Left hindlimb (tissue), 1 donor: ENCODE measurements at regions not wholly inside any gene's neighbourhood (a gene's known extent, or its start where the extent isn't known, plus 50 kb on each side); places are given as distances from the start of the nearest gene placed in this dataset.
"Not testable (repeated sequence)": the region's sequence is repeated elsewhere in the genome, so short reads cannot be mapped to it uniquely, and the experiment has no call there.

Experiments used
- DNase-seq: peaks from one replicate; pipeline ENCODE4 v3.0.0-alpha.2; 2018

DNA sequence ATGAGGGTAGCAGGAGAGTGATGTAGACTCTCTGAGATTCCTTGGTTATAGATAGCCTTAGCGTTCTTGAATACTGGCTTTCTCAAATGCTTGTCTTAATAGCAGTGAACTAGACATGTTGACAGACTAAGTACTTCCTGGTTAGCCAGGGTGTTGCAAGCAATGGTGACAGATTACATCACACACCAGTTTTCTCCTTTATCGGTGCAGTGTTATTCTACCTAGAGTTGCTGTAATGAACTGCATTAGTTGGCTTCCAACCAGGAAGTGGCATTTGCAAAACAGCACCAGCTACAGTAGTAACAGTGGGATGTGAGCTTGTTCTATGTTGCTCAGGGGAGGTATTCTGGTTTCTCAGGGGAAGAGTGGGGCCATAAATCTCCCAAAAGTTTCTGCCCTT is 582.2 kb upstream of the DDX18 start:
- no peak for DNase-seq

DNA sequence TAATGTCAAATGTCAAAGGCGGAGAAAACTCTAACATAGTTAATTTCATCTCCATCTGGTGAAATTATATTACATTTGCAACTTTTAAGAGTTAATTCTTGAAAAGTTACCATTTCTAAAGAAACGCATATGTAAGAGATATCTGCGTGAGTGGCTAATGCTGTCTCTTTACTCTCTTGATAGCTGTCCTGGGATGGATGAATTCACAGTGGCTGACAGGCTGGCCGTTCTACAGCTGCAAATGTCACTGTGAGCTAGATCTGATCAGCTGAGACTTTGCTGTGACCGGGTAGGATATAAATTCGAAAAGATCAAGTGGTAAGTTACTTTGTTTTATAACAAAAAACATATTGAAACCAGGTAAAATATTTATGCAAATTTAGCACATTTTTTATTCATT is 557.1 kb upstream of the DDX18 start:
- no peak for DNase-seq

DNA sequence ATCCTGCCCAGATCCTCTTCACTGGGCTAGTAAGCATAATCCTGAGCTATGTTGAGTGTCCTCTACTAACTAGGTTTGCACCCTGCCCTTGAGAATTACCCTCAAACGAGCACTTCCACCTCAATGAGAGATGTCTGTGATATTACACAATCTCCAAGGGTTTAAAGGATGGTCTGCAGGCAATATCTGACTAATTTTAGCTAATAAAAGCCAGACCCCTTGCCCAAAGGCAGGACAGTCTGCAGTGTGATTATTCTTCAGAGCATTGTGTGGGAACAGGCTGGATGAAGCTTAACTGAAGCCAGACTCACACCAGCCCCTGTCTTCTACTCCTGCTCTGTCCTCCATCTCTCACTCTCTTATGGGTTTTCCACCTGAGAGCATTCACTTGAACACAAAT is 544.9 kb upstream of the DDX18 start:
- DNase-seq, result no peak

DNA sequence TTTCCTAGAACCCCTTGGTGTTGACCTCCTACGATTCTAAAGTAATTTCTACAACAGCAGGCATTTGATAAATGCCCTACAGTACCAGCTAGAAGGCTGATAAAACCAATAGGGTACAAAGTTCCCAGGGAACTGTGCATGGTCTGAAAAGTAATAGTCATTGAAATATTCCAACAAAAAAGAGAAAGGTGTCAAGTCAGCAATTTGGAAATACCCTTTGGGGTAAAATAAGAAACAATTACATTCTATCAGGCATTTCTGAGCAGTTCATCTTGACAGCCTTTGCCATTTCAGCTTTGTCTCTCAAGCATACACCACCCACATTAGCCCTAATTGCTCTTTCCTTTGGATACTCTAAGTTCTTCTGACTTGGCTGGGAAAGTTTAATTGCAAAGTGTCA is 542.9 kb upstream of the DDX18 start:
- DNase-seq, result no peak

DNA sequence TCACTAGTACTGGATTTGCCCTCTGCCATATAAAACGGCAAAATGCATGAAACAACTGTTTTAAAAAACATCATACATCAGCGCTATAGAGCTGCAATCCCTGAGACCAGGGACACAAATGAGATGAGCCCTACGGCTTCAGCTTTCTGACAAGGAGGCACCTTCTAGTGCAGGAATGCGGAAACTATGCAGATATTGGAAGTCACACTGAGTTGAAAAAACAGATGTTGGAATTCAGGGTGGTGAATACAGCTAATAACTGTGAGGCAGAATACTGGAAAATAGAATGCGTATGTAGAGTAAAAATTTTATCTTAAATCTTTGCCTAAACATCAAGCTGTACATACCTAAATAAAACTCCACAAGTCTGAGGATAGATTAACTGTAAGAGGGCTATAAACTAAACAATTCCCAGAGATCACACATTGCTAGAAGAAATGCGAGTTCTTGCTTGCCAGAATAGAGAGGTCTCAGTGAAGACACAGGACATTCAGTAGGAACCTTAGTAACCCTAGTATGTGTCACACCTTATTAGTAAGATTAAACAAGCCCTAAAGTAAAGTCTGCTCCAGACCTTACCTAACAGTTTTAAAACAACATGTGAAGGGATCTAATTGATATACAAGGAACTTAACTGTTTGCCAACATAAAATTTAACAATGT is 541.4 kb upstream of the DDX18 start:
- no peak for DNase-seq

DNA sequence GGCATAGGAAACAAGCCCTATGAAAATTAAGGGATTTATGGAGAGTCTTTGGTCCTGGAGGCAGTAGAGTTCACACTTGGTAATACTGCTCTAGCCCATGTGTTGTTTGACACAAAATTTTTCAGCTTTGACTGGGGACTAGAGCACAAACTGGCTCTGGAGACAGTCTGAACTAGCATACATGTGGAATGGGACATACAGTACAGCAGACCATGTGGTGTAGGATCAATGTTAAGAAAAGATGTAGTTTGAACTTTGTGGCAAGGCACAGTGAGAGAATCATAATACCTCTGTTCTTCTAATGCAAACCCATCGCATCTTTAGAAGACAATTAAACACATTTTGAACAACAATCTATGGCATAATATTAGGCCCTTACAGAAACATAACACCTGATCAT is 521.5 kb upstream of the DDX18 start:
- DNase-seq, result no peak

DNA sequence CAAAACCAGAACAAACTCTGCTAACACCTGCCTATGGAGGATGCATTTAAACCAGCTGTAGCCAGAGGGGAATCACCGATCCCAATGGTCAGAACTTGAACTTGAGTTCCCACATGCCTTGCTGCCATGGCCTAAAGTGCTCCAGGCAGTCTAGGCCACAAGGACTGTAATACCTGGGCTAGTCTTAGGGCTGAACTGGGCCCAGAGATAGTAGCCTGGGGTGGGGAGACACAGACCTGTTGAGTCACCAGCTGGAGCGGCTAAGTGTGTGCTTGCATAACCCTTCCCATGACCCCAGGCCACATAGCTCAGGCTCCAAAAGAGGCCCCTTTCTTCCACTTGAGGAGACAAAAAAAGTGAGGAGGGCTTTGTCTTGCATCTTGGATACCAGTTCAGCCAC is 515.0 kb upstream of the DDX18 start:
- no peak for DNase-seq

DNA sequence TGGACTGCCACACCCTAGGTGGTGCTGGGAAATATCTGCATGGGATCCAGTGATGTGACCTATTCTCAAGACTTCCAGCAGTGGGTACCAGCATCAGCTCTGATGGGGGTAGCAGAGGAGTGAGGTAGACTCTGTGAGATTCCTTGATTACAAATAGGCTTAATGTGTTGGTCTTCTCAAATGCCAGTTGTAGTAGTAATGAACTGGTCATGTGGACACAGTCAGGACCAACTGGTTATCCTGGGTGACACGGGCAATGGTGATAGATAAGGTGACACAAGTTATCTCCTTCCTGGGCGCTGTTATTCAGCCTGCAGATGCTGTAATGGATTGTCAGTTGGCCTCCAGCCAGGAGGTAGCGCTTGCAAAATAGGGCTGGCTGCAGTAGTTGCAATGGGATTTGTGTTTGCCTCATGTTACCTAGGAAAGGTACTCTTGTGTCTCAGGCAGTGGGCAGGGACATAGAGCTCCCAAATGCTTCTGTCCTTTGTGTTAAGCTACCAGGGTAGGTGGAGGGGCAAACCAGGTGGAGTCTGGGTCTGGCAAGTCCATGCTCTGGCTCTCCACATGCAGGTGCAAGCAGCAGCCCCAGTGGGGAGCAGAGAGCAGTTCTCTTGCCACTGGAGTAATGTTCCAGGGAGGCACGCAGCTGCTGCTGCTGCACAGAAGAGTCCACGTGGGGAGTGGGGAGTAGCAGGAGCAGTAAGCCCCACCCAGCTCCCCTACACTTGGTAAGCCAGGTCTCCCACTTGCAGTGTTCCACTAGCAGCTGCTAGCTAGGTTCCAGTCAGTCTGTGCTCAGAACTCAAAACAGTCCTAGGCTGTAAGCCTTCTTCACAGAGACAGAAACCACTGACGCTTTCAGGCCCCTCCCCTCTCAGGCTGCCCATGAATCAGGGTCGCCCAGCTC is 505.4 kb upstream of the DDX18 start:
- DNase-seq, result no peak

DNA sequence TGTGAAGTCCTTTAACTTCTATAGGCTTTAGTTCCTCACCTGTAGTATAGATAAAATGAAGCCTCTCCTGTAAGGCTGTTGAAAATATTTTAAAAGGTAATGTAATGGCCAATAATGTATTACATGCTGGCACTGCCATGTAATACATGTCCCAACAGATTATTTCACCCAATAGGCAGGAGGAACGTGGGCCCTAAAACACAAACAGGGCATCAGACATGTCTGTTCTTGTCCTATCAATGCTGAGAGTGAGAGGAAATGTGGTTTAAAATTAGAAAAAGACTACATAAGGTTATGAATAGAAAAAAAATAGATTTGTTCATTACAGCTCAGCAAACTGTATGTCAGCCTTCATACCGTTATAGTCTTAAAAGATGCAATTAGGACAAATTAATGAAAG is 492.7 kb upstream of the DDX18 start:
- DNase-seq, result no peak

DNA sequence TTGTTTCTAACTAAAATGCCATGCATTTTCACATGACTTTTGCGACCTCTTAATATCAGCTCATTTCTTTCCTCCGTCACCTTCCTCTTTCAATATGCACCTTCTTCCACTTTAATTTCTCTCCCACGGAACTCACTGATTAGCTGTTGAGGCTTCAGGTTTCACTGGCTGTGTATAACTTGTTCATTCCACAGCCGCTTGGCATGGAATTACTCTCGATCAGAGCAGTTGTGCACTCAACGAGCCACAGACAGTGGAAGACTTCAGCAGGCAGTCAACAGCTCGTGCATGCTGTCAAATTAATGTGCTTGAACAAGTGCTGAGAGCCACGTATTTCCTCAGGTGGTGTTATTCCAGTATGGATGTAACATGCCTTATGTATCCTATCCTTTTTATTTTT is 491.2 kb upstream of the DDX18 start:
- DNase-seq, result no peak

DNA sequence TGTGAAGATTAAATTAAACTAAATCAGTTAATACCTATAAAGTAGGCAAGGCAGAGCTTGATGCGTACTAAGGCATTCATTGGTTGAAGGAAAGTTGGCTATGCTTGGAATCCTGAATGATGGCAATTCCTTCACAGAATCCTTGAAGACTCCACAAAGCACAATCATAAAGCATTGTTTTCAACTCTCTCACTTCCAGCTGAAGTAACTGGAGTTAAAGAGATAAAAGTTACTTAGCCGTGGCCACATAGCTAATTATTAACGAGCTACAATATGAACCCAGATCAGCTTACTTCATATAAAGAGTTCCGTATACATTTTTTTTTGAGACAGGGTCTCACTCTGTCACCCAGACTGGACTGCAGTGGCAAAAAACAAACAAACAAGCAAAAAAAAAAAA is 483.9 kb upstream of the DDX18 start:
- no peak for DNase-seq

DNA sequence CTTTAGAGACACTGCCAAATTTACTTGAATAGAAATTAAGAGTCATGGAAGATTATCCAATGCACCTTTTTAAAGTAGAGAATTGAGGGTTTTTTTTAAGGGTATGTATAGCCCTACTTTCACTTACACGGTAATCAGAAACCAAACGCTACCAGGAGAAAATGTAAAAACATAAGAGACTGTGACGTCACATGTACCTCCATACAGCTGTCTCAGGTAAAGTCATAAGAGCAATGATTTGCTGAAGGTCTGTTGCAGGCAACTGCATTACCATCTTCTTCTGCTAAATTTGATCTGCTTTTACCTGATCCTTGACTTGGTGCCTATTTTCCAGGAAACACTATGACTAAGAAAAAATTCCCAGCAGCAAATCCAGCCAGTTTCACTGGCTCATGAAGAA is 478.5 kb upstream of the DDX18 start:
- no peak for DNase-seq

DNA sequence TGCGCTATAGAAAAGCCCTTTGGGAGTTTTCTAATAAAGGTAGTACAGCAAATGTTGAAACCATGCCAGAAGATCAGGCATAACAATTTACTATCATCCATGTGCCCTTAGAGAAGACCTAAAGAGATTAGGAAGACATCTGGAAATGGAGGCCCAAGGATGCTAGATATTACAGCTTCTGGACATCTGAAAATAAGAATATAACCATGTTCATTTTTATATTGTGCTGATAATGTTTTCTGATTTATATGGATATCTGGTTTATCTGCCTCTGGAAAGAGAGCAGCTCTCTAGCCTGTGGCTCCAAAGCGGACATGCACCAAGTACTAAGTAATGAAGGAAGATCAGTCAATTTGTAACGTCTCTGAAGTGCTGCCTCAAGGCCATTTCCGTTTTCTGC is 478.0 kb upstream of the DDX18 start:
- DNase-seq, result no peak

DNA sequence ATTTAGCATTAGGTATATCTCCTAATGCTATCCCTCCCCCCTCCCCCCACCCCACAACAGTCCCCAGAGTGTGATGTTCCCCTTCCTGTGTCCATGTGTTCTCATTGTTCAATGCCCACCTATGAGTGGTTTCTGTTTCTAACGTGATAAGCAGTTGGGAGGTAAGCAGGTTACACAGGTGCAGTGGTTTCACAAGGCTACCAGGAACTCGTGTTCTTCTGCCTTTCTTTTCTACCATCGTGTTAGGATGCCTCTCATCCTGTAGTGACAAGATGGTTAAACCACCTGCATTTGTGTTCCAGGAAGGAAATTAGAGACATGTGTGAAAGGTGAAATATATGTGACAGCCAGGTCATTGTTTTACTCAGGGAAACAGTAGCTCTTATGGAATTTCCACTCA is 476.5 kb upstream of the DDX18 start:
- DNase-seq, result not testable (repeated sequence)

DNA sequence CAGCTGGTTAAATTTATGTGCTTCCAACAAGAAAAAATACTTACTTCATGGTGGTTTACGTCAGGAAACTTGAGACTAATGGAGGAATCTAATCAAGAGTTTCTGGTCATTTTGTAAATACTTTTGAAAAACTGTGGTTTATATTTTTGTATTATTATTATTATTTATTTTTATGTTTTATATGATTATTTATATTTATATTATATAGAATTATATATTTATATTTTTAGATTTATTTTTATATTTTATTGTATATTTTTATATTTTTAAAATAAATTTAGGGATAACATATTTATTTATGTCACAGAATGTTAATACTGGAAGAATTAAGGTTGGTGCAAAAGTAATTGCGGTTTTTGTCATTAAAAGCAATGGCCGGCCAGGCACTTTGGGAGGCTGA is 474.5 kb upstream of the DDX18 start:
- no peak for DNase-seq

DNA sequence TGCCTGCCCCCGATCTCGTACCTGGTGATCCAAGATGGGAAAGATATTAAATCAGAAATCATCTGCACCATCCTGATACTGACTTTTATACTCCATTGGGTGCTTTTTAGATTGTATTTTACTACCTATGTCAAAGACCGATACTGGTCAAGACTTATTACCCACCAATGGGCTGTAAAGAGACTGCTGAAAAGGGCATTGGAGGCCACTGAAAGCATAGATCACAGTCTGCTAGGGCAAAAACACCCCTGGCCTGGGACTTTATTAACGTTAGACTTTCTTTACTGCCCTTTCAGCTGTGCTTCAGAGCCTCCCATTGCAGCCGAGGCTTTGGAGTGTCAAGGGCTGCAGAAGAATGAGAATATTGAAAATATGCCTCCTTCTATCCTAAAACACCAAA is 472.8 kb upstream of the DDX18 start:
- no peak for DNase-seq

DNA sequence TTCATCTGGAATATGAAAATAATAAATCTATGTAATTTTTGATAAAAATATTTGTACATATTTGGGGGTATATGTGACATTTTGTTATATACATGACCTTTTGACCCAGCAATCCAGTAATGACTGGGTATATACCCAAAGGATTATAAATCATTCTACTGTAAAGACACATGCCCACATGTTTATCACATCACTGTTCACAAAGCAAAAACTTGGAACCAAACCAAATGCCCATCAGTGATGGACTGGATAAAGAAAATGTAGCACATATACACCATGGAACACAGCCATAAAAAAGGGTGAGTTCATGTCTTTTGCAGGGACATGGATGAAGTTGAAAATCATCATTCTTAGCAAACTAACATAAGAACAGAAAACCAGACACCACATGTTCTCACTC is 472.1 kb upstream of the DDX18 start:
- DNase-seq, result no peak

DNA sequence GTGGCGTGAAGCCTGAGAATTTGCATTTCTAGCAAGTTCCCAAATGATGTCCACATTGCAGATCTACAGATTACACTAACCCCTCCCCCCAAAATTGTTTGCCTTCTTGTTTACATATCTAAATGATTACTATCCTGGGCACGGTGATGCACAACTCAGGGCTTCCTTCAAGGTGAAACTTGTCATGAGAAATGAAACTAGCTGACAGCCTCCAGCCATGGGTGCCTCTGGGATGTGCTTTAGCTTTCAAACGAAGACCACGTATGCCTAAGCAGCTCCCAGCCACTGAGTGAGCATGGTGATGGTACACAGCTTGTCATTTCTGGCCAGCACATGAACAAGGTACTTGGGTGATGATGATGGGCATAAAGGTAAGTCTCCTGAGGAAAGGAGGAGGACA is 464.8 kb upstream of the DDX18 start:
- DNase-seq, result no peak

DNA sequence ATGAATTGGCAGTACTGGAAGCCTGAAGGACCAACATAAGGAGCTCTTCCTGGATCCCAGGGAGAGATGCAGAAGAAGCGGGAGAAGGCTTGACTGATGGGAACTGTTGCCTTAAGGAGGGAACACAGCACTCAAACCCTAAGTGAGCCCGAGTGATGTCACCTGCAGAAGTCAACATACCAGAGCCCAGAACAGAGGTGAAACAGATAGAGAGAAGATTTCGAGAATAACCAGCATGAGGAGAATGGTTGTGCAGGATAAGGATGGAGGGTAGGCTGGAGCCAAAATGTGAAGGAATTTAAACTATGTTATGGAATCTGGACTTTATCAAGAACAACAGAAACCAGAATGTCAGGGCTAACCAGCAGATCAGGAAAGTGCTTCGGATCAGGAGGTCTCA is 463.1 kb upstream of the DDX18 start:
- DNase-seq, result no peak

DNA sequence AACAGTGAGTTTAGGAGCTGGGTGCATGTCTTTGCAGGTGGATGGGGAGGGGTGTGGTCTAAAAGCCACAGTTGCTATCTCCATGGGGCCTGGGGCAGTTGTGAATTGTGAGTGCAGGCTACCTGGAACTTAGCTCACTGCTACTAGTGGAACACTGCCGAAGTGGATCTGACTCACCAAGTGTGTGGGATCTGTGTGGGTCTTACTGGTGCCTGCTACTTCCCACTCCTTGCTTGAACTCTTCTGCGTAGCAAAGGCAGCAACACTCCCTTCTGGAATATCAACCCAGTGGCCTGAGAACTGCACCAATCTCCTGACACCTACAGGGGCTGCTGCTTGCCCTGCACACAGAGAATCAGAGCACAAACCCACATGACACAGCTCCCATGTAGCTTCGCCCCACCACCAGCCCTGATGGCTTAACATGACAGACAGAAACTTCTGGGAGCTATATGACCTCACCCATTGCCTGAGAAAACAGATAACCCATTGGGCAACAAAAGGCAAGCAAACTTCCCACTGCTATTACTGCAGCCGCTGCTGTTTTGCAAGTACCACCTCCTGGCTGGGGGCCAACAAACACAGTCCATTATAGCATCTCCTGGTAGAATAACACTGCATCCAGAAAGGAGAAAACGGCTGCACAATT is 455.1 kb upstream of the DDX18 start:
- DNase-seq, result no peak

DNA sequence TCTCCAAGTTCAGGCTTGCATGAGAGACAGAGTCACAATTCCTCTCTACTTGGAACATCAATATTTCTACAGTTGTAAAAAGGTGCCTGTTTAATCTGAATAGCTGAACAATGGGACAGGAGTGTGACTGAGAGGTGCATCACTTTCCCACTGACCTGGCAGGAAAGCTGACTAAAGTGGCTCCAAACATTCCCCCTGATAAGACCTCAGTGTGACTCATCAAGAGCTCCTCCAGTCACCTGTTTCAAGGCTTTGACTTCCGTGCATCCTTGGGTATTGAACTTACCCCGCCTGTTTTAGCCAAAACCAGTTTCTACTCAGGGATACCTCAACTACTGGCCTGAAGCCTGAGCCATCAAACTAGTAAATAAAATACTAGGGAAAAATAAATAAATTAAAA is 453.9 kb upstream of the DDX18 start:
- DNase-seq, result no peak

DNA sequence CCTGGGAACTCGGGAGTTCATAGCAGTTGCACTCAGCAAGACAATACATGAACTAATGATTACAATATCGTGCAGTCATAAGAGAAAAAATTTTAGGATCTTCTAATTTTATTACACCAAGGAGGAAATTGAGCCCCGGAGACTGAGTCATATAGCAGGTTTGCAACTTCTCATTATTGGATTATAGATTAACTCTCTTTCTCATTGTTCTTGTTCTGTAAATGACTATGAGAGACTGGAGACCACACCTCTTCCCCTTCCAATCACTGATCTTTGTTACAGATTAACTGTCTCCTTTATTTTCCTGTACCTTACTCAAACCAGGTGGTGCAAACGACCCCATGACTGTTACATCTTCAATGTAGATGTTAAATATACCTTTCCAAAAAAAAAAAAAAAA is 435.8 kb upstream of the DDX18 start:
- DNase-seq, result no peak

DNA sequence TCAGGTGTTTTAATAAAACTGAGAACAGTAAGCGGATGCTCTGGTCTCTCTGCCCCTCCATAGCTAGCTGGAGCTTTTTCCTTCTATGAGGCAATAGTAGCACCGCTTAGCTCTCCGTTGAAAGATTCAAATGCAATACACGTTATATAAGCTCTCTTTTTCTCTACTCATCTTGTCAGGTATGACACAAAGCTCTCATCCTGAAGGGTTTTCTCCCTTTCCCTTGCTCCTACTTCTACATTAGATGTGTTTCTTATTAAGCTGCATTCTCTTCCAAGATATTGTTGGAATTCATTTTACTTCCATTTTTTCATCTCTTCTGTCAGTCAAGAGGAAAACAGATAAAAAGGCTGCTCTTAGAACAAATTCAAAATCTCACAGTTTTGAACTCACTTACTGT is 434.6 kb upstream of the DDX18 start:
- no peak for DNase-seq

DNA sequence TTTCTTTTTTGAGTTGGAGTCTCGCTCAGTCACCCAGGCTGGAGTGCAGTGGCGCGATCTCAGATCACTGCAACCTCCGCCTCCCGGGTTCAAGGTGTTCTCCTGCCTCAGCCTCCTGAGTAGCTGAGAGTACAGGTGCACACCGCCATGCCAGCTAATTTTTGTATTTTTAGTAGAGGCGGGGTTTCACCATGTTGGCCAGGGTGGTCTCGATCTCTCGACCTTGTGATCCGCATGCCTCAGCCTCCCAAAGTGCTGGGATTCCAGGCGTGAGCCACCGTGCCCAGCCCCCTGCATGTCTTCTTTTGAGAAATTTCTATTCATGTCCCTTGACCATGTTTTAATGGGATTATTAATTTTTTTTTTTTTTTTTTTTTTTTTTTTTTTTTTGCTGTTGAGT is 430.5 kb upstream of the DDX18 start:
- DNase-seq, result not testable (repeated sequence)
